GM23248 (cell line): ENCODE measurements at regions not wholly inside any gene's neighbourhood (a gene's known extent, or its start where the extent isn't known, plus 50 kb on each side); places are given as distances from the start of the nearest gene placed in this dataset.

Source experiments
- DNase-seq: peaks from one replicate; pipeline ENCODE4 v3.0.0-alpha.2; 2015
- H2AFZ ChIP-seq: fragments of 200-600 bp; sonication (generic); 2 replicates; pipeline ENCODE4 v1.6.1; 2016; ENCODE audit warnings: antibody characterized with exemption
- H3F3A ChIP-seq: fragments of 200-600 bp; sonication (generic); 2 replicates; pipeline ENCODE4 v1.6.1; 2016; ENCODE audit warnings: mild to moderate bottlenecking, antibody characterized with exemption, mixed run types; ENCODE audit not compliant: insufficient read depth
- H3K27ac ChIP-seq: fragments of 200-600 bp; sonication (generic); 2 replicates; pipeline ENCODE4 v1.5.1; 2016; ENCODE audit warnings: mild to moderate bottlenecking
- H3K27me3 ChIP-seq: fragments of 200-600 bp; sonication (generic); replicated peaks from 2 replicates; pipeline ENCODE4 v1.6.1; 2016; ENCODE audit warnings: mild to moderate bottlenecking; ENCODE audit not compliant: insufficient read depth
- H3K36me3 ChIP-seq: fragments of 200-600 bp; sonication (generic); 2 replicates; pipeline ENCODE4 v1.6.1; 2016; ENCODE audit warnings: low read depth, mild to moderate bottlenecking
- H3K4me1 ChIP-seq: fragments of 200-600 bp; sonication (generic); 2 replicates; pipeline ENCODE4 v1.6.1; 2016; ENCODE audit warnings: mild to moderate bottlenecking; ENCODE audit not compliant: insufficient read depth
- H3K4me2 ChIP-seq: fragments of 200-600 bp; sonication (generic); one replicate; pipeline ENCODE4 v1.6.1; 2016; ENCODE audit warnings: mild to moderate bottlenecking; ENCODE audit not compliant: unreplicated experiment
- H3K4me3 ChIP-seq: fragments of 200-600 bp; sonication (generic); 2 replicates; pipeline ENCODE4 v1.5.1; 2016; ENCODE audit warnings: mild to moderate bottlenecking
- H3K79me2 ChIP-seq: fragments of 200-600 bp; sonication (generic); 2 replicates; pipeline ENCODE4 v1.6.1; 2016; ENCODE audit warnings: mild to moderate bottlenecking; ENCODE audit not compliant: insufficient read depth
- H3K9ac ChIP-seq: fragments of 200-600 bp; sonication (generic); 2 replicates; pipeline ENCODE4 v1.6.1; 2016; ENCODE audit warnings: mild to moderate bottlenecking
- H3K9me2 ChIP-seq: fragments of 200-600 bp; sonication (generic); 2 replicates; pipeline ENCODE4 v1.6.1; 2016; ENCODE audit warnings: mixed run types, mild to moderate bottlenecking, moderate library complexity; ENCODE audit not compliant: insufficient read depth
- H3K9me3 ChIP-seq: fragments of 200-600 bp; sonication (generic); one replicate; pipeline ENCODE4 v1.6.1; 2017; ENCODE audit warnings: low read depth
- H4K20me1 ChIP-seq: fragments of 200-600 bp; sonication (generic); 2 replicates; pipeline ENCODE4 v1.6.0; 2016; ENCODE audit not compliant: insufficient read depth
- EZH2 ChIP-seq: fragments of 200-600 bp; sonication (generic); IDR thresholded peaks from 2 replicates; pipeline ENCODE4 v1.6.1; 2018; ENCODE audit warnings: antibody characterized with exemption, mild to moderate bottlenecking; ENCODE audit not compliant: insufficient read depth, poor library complexity, severe bottlenecking
- EZH2phosphoT487 ChIP-seq: fragments of 200-600 bp; sonication (generic); IDR thresholded peaks from 2 replicates; pipeline ENCODE4 v1.6.1; 2018; ENCODE audit warnings: antibody characterized with exemption, moderate library complexity, mild to moderate bottlenecking, low read depth; ENCODE audit not compliant: insufficient read depth
- WGBS, 2 experiments: methylation state at CpG; one replicate each; pipeline ENCODE4 v1.1.6; 2015 to 2017; ENCODE audit warnings: low lambda C conversion rate in 2 of 2, low coverage in 1 of 2; ENCODE audit errors: missing lambda C conversion rate in 2 of 2; 5-methylcytosine and 5-hydroxymethylcytosine counted together
- in situ Hi-C: fragments of 300-500 bp; cut with MboI; formaldehyde crosslinking; loops from 2 replicates; pipeline ENCODE4 v1.15.0; 2020

- Histone ChIP-seq H3K9ac (no peak overlapping the region), H3K36me3 (no peaks in the 10 kb centered on the region), H3K4me3 (no peak overlapping the region), H3K27ac (no peak overlapping the region), H3K79me2 (no peaks in the 10 kb centered on the region), H3K4me1 (peaks cover 4% of the 10 kb centered on the region; the same call in 1 of the 2 replicates), H4K20me1 (no peaks in the 10 kb centered on the region), H3K9me3 (no peaks in the 10 kb centered on the region), H3F3A (no peaks in the 10 kb centered on the region), H3K4me2 (no peak overlapping the region), H3K9me2 (no peaks in the 10 kb centered on the region), H2AFZ (no peak overlapping the region), H3K27me3 (no peaks in the 10 kb centered on the region; the same call in 1 of the 2 replicates)
- 64 to 69% methylated on average over 4 of the region's 4 CpGs for WGBS, 2 experiments
- peak; percentile 44 for DNase-seq
- no peak for TF ChIP-seq EZH2
- no peak for TF ChIP-seq EZH2phosphoT487
- in situ Hi-C loops, result no loop called here
Observed at GRCh38 chr5:138653502-138653901, 78.3 kb upstream of the HSPA9 start.

GRCh38 chr5:138651767-138652117 lies 76.5 kb upstream of the HSPA9 start:
- no peaks in the 10 kb centered on the region for H4K20me1 ChIP-seq
- in situ Hi-C loops, result no loop called here
- H3K27me3 ChIP-seq, result no peaks in the 10 kb centered on the region; the same call in 1 of the 2 replicates
- no peaks in the 10 kb centered on the region for H3K36me3 ChIP-seq
- no peak overlapping the region for H3K4me3 ChIP-seq
- no peak for DNase-seq
- no peaks in the 10 kb centered on the region for H3K79me2 ChIP-seq
- H3F3A ChIP-seq, result no peaks in the 10 kb centered on the region
- 69 to 71% methylated on average over 6 of the region's 6 CpGs for WGBS, 2 experiments
- no peak overlapping the region for H3K4me2 ChIP-seq
- H3K9ac ChIP-seq, result no peak overlapping the region
- H3K9me3 ChIP-seq, result no peaks in the 10 kb centered on the region
- TF ChIP-seq EZH2 (no peak), EZH2phosphoT487 (no peak)
- H3K27ac ChIP-seq, result no peak overlapping the region
- no peaks in the 10 kb centered on the region for H3K9me2 ChIP-seq
- H2AFZ ChIP-seq, result no peak overlapping the region
- H3K4me1 ChIP-seq, result peaks cover 8% of the 10 kb centered on the region

GRCh38 chr5:138651058-138651766 lies 76.0 kb upstream of the HSPA9 start:
- Histone ChIP-seq H3K9ac (no peak overlapping the region), H3K79me2 (no peaks in the 10 kb centered on the region), H3K27me3 (no peaks in the 10 kb centered on the region; the same call in 1 of the 2 replicates), H3K27ac (no peak overlapping the region), H3K9me2 (no peaks in the 10 kb centered on the region), H4K20me1 (no peaks in the 10 kb centered on the region), H3K36me3 (no peaks in the 10 kb centered on the region), H3K4me3 (no peak overlapping the region), H2AFZ (no peak overlapping the region), H3K9me3 (no peaks in the 10 kb centered on the region), H3K4me2 (no peak overlapping the region), H3F3A (no peaks in the 10 kb centered on the region), H3K4me1 (peaks cover 8% of the 10 kb centered on the region)
- TF ChIP-seq EZH2phosphoT487 (no peak), EZH2 (no peak)
- in situ Hi-C loops, result no loop called here
- WGBS, 2 experiments, result 55 to 57% methylated on average over 12 to 14 of the region's 14 CpGs
- DNase-seq, result no peak

GRCh38 chr5:138650196-138650595 lies 75.0 kb upstream of the HSPA9 start:
- Histone ChIP-seq H3K9ac (no peak overlapping the region), H3K4me3 (no peak overlapping the region), H3K4me2 (no peak overlapping the region), H2AFZ (no peak overlapping the region), H3K9me2 (no peaks in the 10 kb centered on the region), H3F3A (no peaks in the 10 kb centered on the region), H3K79me2 (no peaks in the 10 kb centered on the region), H3K27me3 (no peaks in the 10 kb centered on the region; the same call in 1 of the 2 replicates), H3K4me1 (peaks cover 8% of the 10 kb centered on the region), H3K36me3 (no peaks in the 10 kb centered on the region), H3K9me3 (no peaks in the 10 kb centered on the region), H4K20me1 (no peaks in the 10 kb centered on the region), H3K27ac (no peak overlapping the region)
- TF ChIP-seq EZH2, result no peak
- TF ChIP-seq EZH2phosphoT487, result no peak
- 90% methylated on average over 7 of the region's 7 CpGs for WGBS, 2 experiments
- no peak for DNase-seq
- in situ Hi-C loops, result no loop called here
